GM11168 (cell line): ENCODE measurements at regions not wholly inside any gene's neighbourhood (a gene's known extent, or its start where the extent isn't known, plus 50 kb on each side); places are given as distances from the start of the nearest gene placed in this dataset.
"Not testable (repeated sequence)": the region's sequence is repeated elsewhere in the genome, so short reads cannot be mapped to it uniquely, and the experiment has no call there.

Source experiments
- in situ Hi-C: fragments of 300-500 bp; cut with MboI; formaldehyde crosslinking; loops from one replicate; pipeline ENCODE4 v1.12.0; 2022; ENCODE audit warnings: low sequenced_read_pairs; ENCODE audit not compliant: unreplicated experiment

DNA sequence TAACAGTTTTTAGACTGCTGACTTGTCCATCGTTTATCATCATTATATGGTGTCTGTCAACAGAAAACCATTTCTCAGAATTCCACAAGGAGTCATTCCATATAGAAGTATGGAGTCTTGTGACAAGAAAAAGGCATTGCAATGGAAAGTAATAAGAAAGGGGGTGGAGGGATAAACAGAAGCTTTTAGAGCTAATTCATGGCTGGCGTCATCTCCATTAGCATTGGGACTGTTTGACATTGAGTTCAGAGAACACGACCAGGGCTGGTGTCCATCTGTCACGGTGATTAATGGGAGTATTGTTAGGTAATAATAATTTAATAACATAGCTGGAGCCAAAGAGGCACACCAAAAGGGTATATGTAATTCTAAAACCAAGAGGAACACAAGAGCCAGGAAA lies 101.9 kb upstream of the SFRP2 start:
- in situ Hi-C loops: no loop called here

DNA sequence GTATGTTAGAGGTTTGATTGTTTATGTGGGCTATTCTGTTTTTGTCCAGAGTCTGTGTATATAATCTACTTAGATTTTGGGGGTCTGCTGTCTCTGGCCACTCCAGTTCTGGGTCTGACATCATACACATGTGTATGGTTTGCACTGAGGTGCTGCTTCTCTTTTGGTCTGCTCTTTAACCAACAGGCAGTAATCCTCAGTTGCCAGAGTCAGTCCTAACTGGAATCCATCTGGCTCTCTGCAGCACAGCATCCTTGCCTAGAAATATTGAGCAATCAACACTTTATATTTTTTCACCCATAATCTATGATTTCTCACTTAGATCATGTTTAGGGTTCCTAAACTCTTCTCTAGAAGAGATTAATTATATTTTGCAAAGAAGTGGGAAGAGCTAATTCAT lies 98.3 kb upstream of the SFRP2 start:
- in situ Hi-C loops: no loop called here

DNA sequence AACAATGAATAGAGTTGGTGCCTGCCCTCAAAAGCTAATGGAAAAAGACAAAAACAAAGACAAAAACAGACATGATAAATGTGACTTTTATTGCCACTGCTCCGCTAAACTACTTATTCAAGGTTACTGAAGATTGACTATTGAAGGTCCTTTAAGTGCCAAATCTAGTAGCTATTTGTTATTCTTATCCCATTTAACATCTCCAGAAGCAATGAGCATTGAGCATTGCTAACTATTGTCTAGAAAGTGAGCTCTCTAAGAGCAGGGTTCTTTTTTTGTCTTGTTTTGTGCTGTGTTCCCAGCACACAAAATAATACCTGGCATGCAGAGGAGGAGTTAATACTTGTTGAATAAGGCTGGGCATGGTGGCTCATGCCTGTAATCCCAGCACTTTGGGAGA lies 95.4 kb upstream of the SFRP2 start:
- in situ Hi-C loops: no loop called here

DNA sequence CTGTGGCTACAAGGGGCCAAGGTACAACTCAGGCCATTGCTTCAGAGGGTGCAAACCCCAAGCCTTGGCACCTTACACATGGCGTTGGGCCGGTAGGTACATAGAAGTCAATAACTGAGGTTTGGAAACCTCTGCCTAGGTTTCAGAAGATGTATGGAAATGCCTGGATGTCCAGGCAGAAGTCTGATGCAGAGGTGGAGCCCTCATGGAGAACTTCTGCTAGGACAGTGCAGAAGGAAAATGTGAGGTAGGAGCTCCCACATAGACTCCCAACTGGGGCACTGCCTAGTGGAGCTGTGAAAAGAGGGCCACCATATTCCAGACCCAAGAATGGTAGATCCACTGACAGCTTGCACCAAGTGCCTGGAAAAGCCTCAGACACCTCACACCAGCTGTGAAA lies 92.1 kb upstream of the SFRP2 start:
- in situ Hi-C loops: no loop called here

DNA sequence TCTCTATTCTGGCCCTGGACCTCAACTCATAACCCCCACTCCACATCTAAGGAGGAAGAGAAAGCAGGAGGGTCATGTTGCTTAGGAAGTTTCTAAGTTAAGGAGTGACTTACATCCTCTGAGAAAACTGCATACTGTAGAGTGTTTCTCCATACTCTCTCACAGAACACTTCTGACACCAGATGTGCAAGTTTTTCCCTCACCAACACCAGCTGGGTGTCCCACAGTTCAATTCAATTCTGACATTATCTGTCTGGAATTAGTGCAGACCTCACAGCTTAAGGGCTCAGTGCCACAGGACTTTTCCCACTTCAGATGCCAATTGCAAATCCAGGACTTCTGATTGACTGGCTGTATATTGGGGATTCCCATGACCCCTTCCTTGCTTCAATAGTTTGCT lies 89.0 kb upstream of the SFRP2 start:
- in situ Hi-C loops: no loop called here

DNA sequence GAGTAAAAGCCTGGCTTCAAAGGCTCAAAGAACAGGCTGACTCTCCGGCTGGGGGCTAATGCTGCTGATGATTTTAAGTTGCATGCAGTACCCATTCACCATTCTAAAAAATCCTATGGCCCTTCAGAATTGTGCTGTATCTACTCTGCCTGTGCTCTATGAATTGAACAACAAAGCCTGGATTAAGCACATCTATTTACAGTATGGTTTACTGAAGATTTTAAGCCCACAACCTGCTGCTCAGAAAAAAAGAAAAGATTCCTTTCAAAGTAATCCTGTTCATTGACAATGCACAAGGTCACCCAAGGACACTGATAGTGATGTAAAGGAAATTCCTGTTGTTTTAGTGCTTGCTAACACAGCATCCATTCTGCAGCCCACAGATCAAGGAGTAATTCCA lies 84.9 kb upstream of the SFRP2 start:
- in situ Hi-C loops: no loop called here

DNA sequence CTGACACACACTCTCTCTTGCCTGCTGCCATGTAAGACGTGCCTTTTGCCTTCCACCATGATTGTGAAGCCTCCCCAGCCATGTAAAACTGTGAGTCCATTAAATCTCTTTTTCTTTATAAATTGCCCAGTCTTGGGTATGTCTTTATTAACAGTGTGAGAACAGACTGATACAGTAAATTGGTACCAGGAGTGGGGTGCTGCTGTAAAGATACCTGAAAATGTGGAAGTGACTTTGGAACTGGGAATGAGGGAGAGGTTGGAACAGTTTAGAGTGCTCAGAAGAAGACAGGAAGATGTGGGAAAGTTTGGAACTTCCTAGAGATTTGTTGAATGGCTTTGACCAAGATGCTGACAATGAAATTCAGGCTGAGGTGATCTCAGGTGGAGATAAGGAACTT lies 77.9 kb upstream of the SFRP2 start:
- in situ Hi-C loops: not testable (repeated sequence)

DNA sequence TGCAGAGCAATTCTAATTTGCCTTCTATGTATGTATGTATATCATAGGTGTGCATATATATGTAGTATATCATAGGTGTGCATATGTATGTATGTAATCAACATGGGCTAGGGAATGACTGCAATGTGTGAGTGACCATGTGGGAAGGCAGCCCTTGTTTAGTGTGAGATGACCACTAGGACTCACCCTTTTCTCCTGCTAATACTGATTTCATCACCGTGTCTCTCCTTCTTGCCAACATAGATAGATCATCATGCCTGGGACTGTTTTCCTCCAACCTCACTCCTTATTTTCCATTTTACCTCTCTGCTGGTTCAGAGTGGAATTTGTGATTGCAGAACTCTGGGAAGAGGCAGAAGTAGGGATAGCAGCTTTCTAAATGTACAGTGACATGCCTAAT lies 63.6 kb upstream of the SFRP2 start:
- in situ Hi-C loops: no loop called here

DNA sequence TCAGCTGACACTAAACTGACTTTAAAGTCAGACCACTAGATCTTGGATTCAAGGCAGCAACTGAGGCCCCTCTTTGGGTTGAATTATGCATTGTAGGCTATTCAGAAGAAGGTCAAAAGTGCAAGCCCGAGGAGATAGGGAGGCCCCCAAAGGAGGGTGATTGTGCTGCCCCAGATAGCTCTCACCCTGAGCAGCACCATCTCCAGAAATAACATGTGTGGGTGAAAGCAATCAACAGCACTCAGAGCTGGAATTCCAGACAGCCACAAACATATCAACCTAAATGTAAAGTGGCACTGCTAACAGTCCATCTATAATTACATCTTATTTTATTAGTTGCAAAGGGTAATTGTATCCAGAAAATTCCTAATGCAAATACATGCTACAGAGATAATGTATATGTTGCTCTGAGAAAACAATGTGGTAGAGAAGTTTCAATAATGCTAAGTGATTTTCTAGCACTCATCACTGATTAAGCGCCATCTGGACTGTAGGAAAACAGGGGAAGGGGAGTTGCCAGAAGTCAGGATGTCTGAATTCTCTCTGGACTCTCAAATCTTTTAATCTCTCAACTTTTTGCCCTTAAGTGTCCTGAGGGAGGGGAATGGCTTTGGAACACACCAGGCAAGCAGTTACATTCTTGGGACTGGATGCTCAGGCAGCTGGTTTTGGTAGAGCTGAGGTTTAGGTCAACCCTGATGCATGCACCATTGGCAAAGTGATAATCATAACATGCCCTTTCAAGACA lies 61.8 kb upstream of the SFRP2 start:
- in situ Hi-C loops: no loop called here

DNA sequence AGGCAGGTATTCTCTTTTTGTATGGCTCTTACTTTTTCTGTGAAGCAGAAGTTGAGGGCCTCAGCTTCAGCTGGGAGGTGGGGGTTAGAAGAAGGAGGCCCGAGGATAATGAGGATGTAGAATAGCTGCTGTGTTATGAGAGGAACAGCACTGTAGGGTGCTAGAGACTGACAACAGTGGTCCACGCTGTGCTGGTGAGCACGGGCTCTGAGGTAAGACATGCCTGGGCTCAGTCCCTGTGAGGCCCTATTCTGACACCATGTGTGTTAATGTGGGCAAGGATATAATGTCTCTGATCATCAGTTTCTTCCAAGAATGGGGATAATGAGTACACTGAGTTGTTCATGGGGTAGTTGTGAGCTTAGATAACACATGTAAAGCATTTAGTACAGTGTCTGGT lies 55.3 kb upstream of the SFRP2 start:
- in situ Hi-C loops: no loop called here
